SK-N-SH treated with all-trans-retinoic acid at 6 μM for 48 hours (cell line): ENCODE measurements at regions not wholly inside any gene's neighbourhood (a gene's known extent, or its start where the extent isn't known, plus 50 kb on each side); places are given as distances from the start of the nearest gene placed in this dataset.

Source experiments
- ATAC-seq: fragments of 200-7000 bp; cut with Tn5 transposase; 3 replicates; pipeline ENCODE4 v1.9.1; 2020; ENCODE audit warnings: mild to moderate bottlenecking, moderate library complexity
- ARNTL ChIP-seq: fragments of 450-650 bp; formaldehyde crosslinking; IDR thresholded peaks from 2 replicates; pipeline ENCODE4 v1.5.0; 2020; ENCODE audit warnings: low read depth, mild to moderate bottlenecking, moderate library complexity, borderline replicate concordance
- BACH2 ChIP-seq: fragments of 250-450 bp; sonication (Bioruptor Pico); IDR thresholded peaks from 2 replicates; pipeline ENCODE4 v1.9.0; 2021; ENCODE audit warnings: mild to moderate bottlenecking, borderline replicate concordance
- CREB5 ChIP-seq: fragments of 250-450 bp; sonication (Bioruptor Pico); IDR thresholded peaks from 2 replicates; pipeline ENCODE4 v1.5.1; 2020; ENCODE audit warnings: low read depth, mild to moderate bottlenecking, moderate library complexity
- CSDC2 ChIP-seq: fragments of 250-450 bp; sonication (Bioruptor Pico); IDR thresholded peaks from 2 replicates; pipeline ENCODE4 v1.5.0; 2020; ENCODE audit warnings: mild to moderate bottlenecking, moderate library complexity
- CSRNP3 ChIP-seq: fragments of 250-450 bp; sonication (Bioruptor Pico); IDR thresholded peaks from 2 replicates; pipeline ENCODE4 v1.5.1; 2021; ENCODE audit warnings: mild to moderate bottlenecking, moderate library complexity
- ESRRG ChIP-seq: fragments of 250-450 bp; sonication (Bioruptor Pico); IDR thresholded peaks from 2 replicates; pipeline ENCODE4 v1.6.1; 2021; ENCODE audit warnings: mild to moderate bottlenecking
- GLIS3 ChIP-seq: fragments of 250-450 bp; sonication (Bioruptor Pico); IDR thresholded peaks from 2 replicates; pipeline ENCODE4 v1.5.0; 2020; ENCODE audit warnings: mild to moderate bottlenecking, moderate library complexity
- ISL1 ChIP-seq: fragments of 250-450 bp; sonication (Bioruptor Pico); IDR thresholded peaks from 2 replicates; pipeline ENCODE4 v2.1.2; 2022; ENCODE audit warnings: mild to moderate bottlenecking, moderate library complexity
- OSR1 ChIP-seq: fragments of 250-450 bp; sonication (Bioruptor Pico); IDR thresholded peaks from 2 replicates; pipeline ENCODE4 v1.8.0; 2022; ENCODE audit warnings: moderate library complexity, mild to moderate bottlenecking, inconsistent platforms
- PATZ1 ChIP-seq: fragments of 250-450 bp; sonication (Bioruptor Pico); IDR thresholded peaks from 2 replicates; pipeline ENCODE4 v1.8.0; 2020; ENCODE audit warnings: mild to moderate bottlenecking, moderate library complexity, borderline replicate concordance
- POU6F1 ChIP-seq: fragments of 250-450 bp; sonication (Bioruptor Pico); IDR thresholded peaks from 2 replicates; pipeline ENCODE4 v1.8.0; 2021; ENCODE audit warnings: low read depth, mild to moderate bottlenecking, moderate library complexity, borderline replicate concordance
- PPARA ChIP-seq: fragments of 250-450 bp; sonication (Bioruptor Pico); IDR thresholded peaks from 2 replicates; pipeline ENCODE4 v1.5.0; 2020; ENCODE audit warnings: mild to moderate bottlenecking, borderline replicate concordance
- RARB ChIP-seq: fragments of 250-450 bp; sonication (Bioruptor Pico); IDR thresholded peaks from 2 replicates; pipeline ENCODE4 v1.8.0; 2021; ENCODE audit warnings: mild to moderate bottlenecking, moderate library complexity
- SNAI2 ChIP-seq: fragments of 250-450 bp; sonication (Bioruptor Pico); IDR thresholded peaks from 2 replicates; pipeline ENCODE4 v1.5.0; 2020; ENCODE audit warnings: mild to moderate bottlenecking, moderate library complexity
- TOX ChIP-seq: fragments of 250-450 bp; sonication (Bioruptor Pico); IDR thresholded peaks from 2 replicates; pipeline ENCODE4 v1.8.0; 2021; ENCODE audit warnings: mild to moderate bottlenecking, moderate library complexity, borderline replicate concordance
- ZC3H10 ChIP-seq: fragments of 250-450 bp; sonication (Bioruptor Pico); IDR thresholded peaks from 2 replicates; pipeline ENCODE4 v1.5.1; 2021; ENCODE audit warnings: mild to moderate bottlenecking, moderate library complexity
- ZFP3 ChIP-seq: fragments of 250-450 bp; sonication (Bioruptor Pico); IDR thresholded peaks from 2 replicates; pipeline ENCODE4 v1.5.0; 2020; ENCODE audit warnings: mild to moderate bottlenecking, moderate library complexity
- ZNF565 ChIP-seq: fragments of 450-650 bp; formaldehyde crosslinking; conservative IDR thresholded peaks from 2 replicates; pipeline ENCODE4 v1.5.0; 2020; ENCODE audit warnings: low read depth, mild to moderate bottlenecking, moderate library complexity
- ZNF70 ChIP-seq: fragments of 450-650 bp; formaldehyde crosslinking; IDR thresholded peaks from 2 replicates; pipeline ENCODE4 v1.5.0; 2020; ENCODE audit warnings: mild to moderate bottlenecking, moderate library complexity
- ZNF8 ChIP-seq: fragments of 450-650 bp; formaldehyde crosslinking; IDR thresholded peaks from 2 replicates; pipeline ENCODE4 v1.5.0; 2020; ENCODE audit warnings: mild to moderate bottlenecking, moderate library complexity

- no peak for ATAC-seq
- TF ChIP-seq GLIS3 (CRISPR knock-in tag) (no peak), ZC3H10 (CRISPR knock-in tag) (no peak), ZFP3 (CRISPR knock-in tag) (no peak), ZNF8 (CRISPR knock-in tag) (no peak), CSRNP3 (no peak), ZNF565 (CRISPR knock-in tag) (no peak), TOX (CRISPR knock-in tag) (no peak), ESRRG (no peak), ARNTL (CRISPR knock-in tag) (no peak), PATZ1 (CRISPR knock-in tag) (no peak), PPARA (CRISPR knock-in tag) (no peak), POU6F1 (CRISPR knock-in tag) (no peak), BACH2 (CRISPR knock-in tag) (no peak), ZNF70 (CRISPR knock-in tag) (no peak), SNAI2 (CRISPR knock-in tag) (no peak), ISL1 (no peak), CSDC2 (CRISPR knock-in tag) (no peak), CREB5 (CRISPR knock-in tag) (no peak), OSR1 (CRISPR knock-in tag) (no peak)
Measured at GRCh38 chr18:39602131-39602530, 2036.5 kb upstream of the CELF4 start.

- TF ChIP-seq RARB (CRISPR knock-in tag) (no peak), CSRNP3 (no peak), TOX (CRISPR knock-in tag) (no peak), PATZ1 (CRISPR knock-in tag) (no peak), OSR1 (CRISPR knock-in tag) (no peak), BACH2 (CRISPR knock-in tag) (no peak), ZNF70 (CRISPR knock-in tag) (no peak), ZFP3 (CRISPR knock-in tag) (no peak), ESRRG (no peak), CREB5 (CRISPR knock-in tag) (no peak), ZC3H10 (CRISPR knock-in tag) (no peak)
- ATAC-seq: no peak
Measured at GRCh38 chr18:39600894-39601293, 2035.3 kb upstream of the CELF4 start.
